HG03280 (cell line): ENCODE measurements at regions not wholly inside any gene's neighbourhood (a gene's known extent, or its start where the extent isn't known, plus 50 kb on each side); places are given as distances from the start of the nearest gene placed in this dataset.
"Not testable (repeated sequence)": the region's sequence is repeated elsewhere in the genome, so short reads cannot be mapped to it uniquely, and the experiment has no call there.

Source experiments
- ATAC-seq: cut with Tn5 transposase; IDR thresholded peaks from one replicate; pipeline ENCODE4 v1.9.1; 2021; ENCODE audit warnings: mild to moderate bottlenecking, moderate library complexity; ENCODE audit not compliant: unreplicated experiment

- no peak for ATAC-seq
These were observed 488.4 kb upstream of the JAG1 start for GRCh38 chr20:11162026-11162775.

GRCh38 chr20:11165789-11166188 is 492.0 kb upstream of the JAG1 start:
- no peak for ATAC-seq

GRCh38 chr20:11166712-11167111 is 492.9 kb upstream of the JAG1 start:
- ATAC-seq, result no peak

- ATAC-seq, result no peak
These were observed 494.2 kb upstream of the JAG1 start for GRCh38 chr20:11168026-11168425.

- no peak for ATAC-seq
These were observed 496.2 kb upstream of the JAG1 start for GRCh38 chr20:11170025-11170424.

GRCh38 chr20:11170565-11170964 is 496.8 kb upstream of the JAG1 start:
- ATAC-seq, result no peak

GRCh38 chr20:11172881-11173280 is 499.1 kb upstream of the JAG1 start:
- ATAC-seq, result no peak

- ATAC-seq, result no peak
These were observed 500.1 kb upstream of the JAG1 start for GRCh38 chr20:11173916-11174315.

GRCh38 chr20:11174861-11175260 is 501.1 kb upstream of the JAG1 start:
- no peak for ATAC-seq

- ATAC-seq, result no peak
These were observed 502.6 kb upstream of the JAG1 start for GRCh38 chr20:11176431-11176830.

GRCh38 chr20:11178946-11179654 is 505.3 kb upstream of the JAG1 start:
- ATAC-seq, result no peak

GRCh38 chr20:11180186-11180585 is 506.4 kb upstream of the JAG1 start:
- ATAC-seq, result no peak

GRCh38 chr20:11181129-11181528 is 507.3 kb upstream of the JAG1 start:
- ATAC-seq, result not testable (repeated sequence)

GRCh38 chr20:11181966-11182365 is 508.2 kb upstream of the JAG1 start:
- no peak for ATAC-seq

GRCh38 chr20:11182720-11183119 is 508.9 kb upstream of the JAG1 start:
- no peak for ATAC-seq

- ATAC-seq, result no peak
These were observed 512.7 kb upstream of the JAG1 start for GRCh38 chr20:11186301-11187008.

GRCh38 chr20:11188843-11189603 is 515.2 kb upstream of the JAG1 start:
- ATAC-seq, result no peak

GRCh38 chr20:11190741-11191140 is 516.9 kb upstream of the JAG1 start:
- no peak for ATAC-seq

GRCh38 chr20:11192106-11192505 is 518.3 kb upstream of the JAG1 start:
- no peak for ATAC-seq

- no peak for ATAC-seq
These were observed 519.4 kb upstream of the JAG1 start for GRCh38 chr20:11193241-11193640.

- no peak for ATAC-seq
These were observed 521.4 kb upstream of the JAG1 start for GRCh38 chr20:11195169-11195568.
